IMR-90 (cell line): ENCODE measurements at regions not wholly inside any gene's neighbourhood (a gene's known extent, or its start where the extent isn't known, plus 50 kb on each side); places are given as distances from the start of the nearest gene placed in this dataset.

Experiments
- ATAC-seq: fragments of 200-7000 bp; cut with Tn5 transposase; 2 replicates; pipeline ENCODE4 v1.9.1; 2020; ENCODE audit warnings: low read depth, mild to moderate bottlenecking, moderate library complexity
- BruUV-seq: library from RNA; stranded (reverse); fragments of 400-500 nt; replicated peaks from 2 replicates; lab custom pipeline; 2021; lab: Mats Ljungman, UMichigan
- CTCF ChIA-PET: fragments of 300-600 bp; formaldehyde crosslinking; extraction: SDS; loops from one replicate; lab custom pipeline; 2021; ENCODE audit warnings: antibody characterized with exemption; lab: Yijun Ruan, JAX
- POLR2A ChIA-PET: fragments of 300-600 bp; sonication (Branson Sonifier 250); formaldehyde crosslinking; loops from one replicate; lab custom pipeline; 2022; ENCODE audit warnings: antibody characterized with exemption; ENCODE audit not compliant: unreplicated experiment; lab: Charles Lee
- DNase-seq: peaks from one replicate; pipeline ENCODE4 v3.0.0; 2013
- H2AFZ ChIP-seq: replicated peaks from 2 replicates; pipeline ENCODE3; 2013; ENCODE audit warnings: low read length, mild to moderate bottlenecking; ENCODE audit not compliant: poor library complexity
- H2AK5ac ChIP-seq: 2 replicates; pipeline ENCODE4 v1.6.1; 2013; ENCODE audit warnings: low read depth, low read length, inconsistent platforms
- H2AK9ac ChIP-seq: replicated peaks from 2 replicates; pipeline ENCODE3; 2013; ENCODE audit warnings: mild to moderate bottlenecking, low read depth, low read length, moderate library complexity; ENCODE audit not compliant: poor library complexity
- H2BK120ac ChIP-seq: 2 replicates; pipeline ENCODE4 v1.6.1; 2013; ENCODE audit warnings: low read depth, low read length, inconsistent platforms
- H2BK15ac ChIP-seq: 3 replicates; pipeline ENCODE4 v1.6.1; 2013; ENCODE audit warnings: low read depth, low read length, inconsistent platforms
- H2BK20ac ChIP-seq: 2 replicates; pipeline ENCODE4 v1.6.1; 2013; ENCODE audit warnings: low read depth, mild to moderate bottlenecking, inconsistent platforms, low read length, moderate library complexity
- H2BK5ac ChIP-seq: 2 replicates; pipeline ENCODE4 v1.6.1; 2013; ENCODE audit warnings: mild to moderate bottlenecking, low read depth, low read length, inconsistent platforms; ENCODE audit not compliant: poor library complexity, severe bottlenecking
- H3K14ac ChIP-seq: replicated peaks from 2 replicates; pipeline ENCODE4 v1.6.1; 2013; ENCODE audit warnings: low read depth, low read length, inconsistent platforms
- H3K18ac ChIP-seq: 2 replicates; pipeline ENCODE4 v1.6.1; 2013; ENCODE audit warnings: low read depth, low read length, control low read depth
- H3K23ac ChIP-seq: 2 replicates; pipeline ENCODE4 v1.6.1; 2013; ENCODE audit warnings: low read depth, low read length, inconsistent platforms
- H3K27ac ChIP-seq: 2 replicates; pipeline ENCODE4 v1.5.1; 2013; ENCODE audit warnings: mild to moderate bottlenecking, control low read depth, low read length; ENCODE audit not compliant: insufficient read depth
- H3K27me3 ChIP-seq: 2 replicates; pipeline ENCODE4 v1.6.1; 2013; ENCODE audit warnings: low read length; ENCODE audit not compliant: control insufficient read depth, insufficient read depth
- H3K36me3 ChIP-seq: 2 replicates; pipeline ENCODE4 v1.6.1; 2013; ENCODE audit warnings: low read length, mixed read lengths; ENCODE audit not compliant: control insufficient read depth, insufficient read depth
- H3K4ac ChIP-seq: 2 replicates; pipeline ENCODE4 v1.6.1; 2013; ENCODE audit warnings: low read depth, low read length, inconsistent platforms
- H3K4me1 ChIP-seq: 2 replicates; pipeline ENCODE4 v1.6.1; 2013; ENCODE audit warnings: low read length, mixed read lengths; ENCODE audit not compliant: control insufficient read depth, insufficient read depth
- H3K4me2 ChIP-seq: 2 replicates; pipeline ENCODE4 v1.6.1; 2013; ENCODE audit warnings: low read depth, mild to moderate bottlenecking, control low read depth, low read length, moderate library complexity
- H3K4me3 ChIP-seq: 2 replicates; pipeline ENCODE4 v1.5.1; 2013; ENCODE audit warnings: low read depth, mild to moderate bottlenecking, control low read depth, low read length, moderate library complexity; ENCODE audit not compliant: insufficient read depth
- H3K56ac ChIP-seq: 2 replicates; pipeline ENCODE4 v1.6.1; 2013; ENCODE audit warnings: low read length, inconsistent platforms; ENCODE audit not compliant: insufficient read depth; ENCODE audit errors: extremely low read depth
- H3K79me1 ChIP-seq, 2 experiments: 2 replicates each; pipeline ENCODE4 v1.6.1; 2013; ENCODE audit warnings: low read length in 2 of 2, inconsistent platforms in 1 of 2, low read depth in 1 of 2
- H3K9ac ChIP-seq: 2 replicates; pipeline ENCODE4 v1.6.1; 2013; ENCODE audit warnings: low read depth, low read length, control low read depth
- H3K9me1 ChIP-seq: 2 replicates; pipeline ENCODE4 v1.6.1; 2013; ENCODE audit warnings: low read length, inconsistent platforms; ENCODE audit not compliant: insufficient read depth
- H3K9me3 ChIP-seq: 2 replicates; pipeline ENCODE4 v1.6.1; 2013; ENCODE audit warnings: low read length; ENCODE audit not compliant: control insufficient read depth, insufficient read depth
- H4K20me1 ChIP-seq: 2 replicates; pipeline ENCODE4 v1.6.1; 2013; ENCODE audit warnings: low read length, inconsistent platforms; ENCODE audit not compliant: insufficient read depth
- H4K5ac ChIP-seq: 2 replicates; pipeline ENCODE4 v1.6.1; 2013; ENCODE audit warnings: mild to moderate bottlenecking, low read depth, low read length, control low read depth
- H4K8ac ChIP-seq, 2 experiments: 2 replicates each; pipeline ENCODE4 v1.6.1; 2013; ENCODE audit warnings: low read depth in 2 of 2, low read length in 2 of 2, control low read depth in 1 of 2, inconsistent platforms in 1 of 2
- H4K91ac ChIP-seq: 2 replicates; pipeline ENCODE4 v1.6.1; 2013; ENCODE audit warnings: low read depth, low read length, inconsistent platforms; ENCODE audit not compliant: insufficient read depth
- BHLHE40 ChIP-seq: fragments of 150-350 bp; IDR thresholded peaks from 2 replicates; pipeline ENCODE4 v1.6.1; 2016; ENCODE audit warnings: mild to moderate bottlenecking, low read depth, low read length
- FOS ChIP-seq: fragments of 150-350 bp; IDR thresholded peaks from 2 replicates; pipeline ENCODE4 v1.6.1; 2016; ENCODE audit warnings: low read depth, low read length
- MAFK ChIP-seq: IDR thresholded peaks from 2 replicates; pipeline ENCODE4 v1.6.1; 2012; ENCODE audit warnings: low read depth, low read length, improper control_type of control experiment
- NFE2L2 ChIP-seq: fragments of 150-350 bp; IDR thresholded peaks from 2 replicates; pipeline ENCODE4 v1.6.1; 2016; ENCODE audit warnings: low read depth, mild to moderate bottlenecking, low read length
- POLR2A ChIP-seq: IDR thresholded peaks from 2 replicates; pipeline ENCODE4 v1.6.1; 2012; ENCODE audit warnings: mild to moderate bottlenecking, low read depth, low read length
- RAD21 ChIP-seq: IDR thresholded peaks from 2 replicates; pipeline ENCODE4 v1.6.1; 2012; ENCODE audit warnings: low read length, improper control_type of control experiment
- RCOR1 ChIP-seq: IDR thresholded peaks from 2 replicates; pipeline ENCODE4 v1.6.1; 2012; ENCODE audit warnings: mild to moderate bottlenecking, low read length, improper control_type of control experiment; ENCODE audit not compliant: insufficient replicate concordance
- whole genome bisulfite sequencing, 2 experiments: methylation state at CpG; one replicate each; pipeline versions ENCODE4 v1.1.5 to v1.1.7; 2013; ENCODE audit warnings: missing lambda C conversion rate in 2 of 2; ENCODE audit not compliant: insufficient read length in 1 of 2; ENCODE audit errors: extremely low coverage in 2 of 2; 5-methylcytosine and 5-hydroxymethylcytosine counted together
- dilution Hi-C: fragments of 300-500 bp; cut with HindIII; formaldehyde crosslinking; loops from one replicate; pipeline ENCODE4 v1.14.3; 2018; ENCODE audit warnings: low sequenced_read_pairs; ENCODE audit not compliant: unreplicated experiment
- in situ Hi-C: fragments of 300-500 bp; cut with MboI; formaldehyde crosslinking; loops from 3 replicates; pipeline ENCODE4 v1.14.3; 2019; ENCODE audit warnings: low sequenced_read_pairs, inconsistent platforms, mixed read lengths
- intact Hi-C: fragments of 100-400 bp; cut with micrococcal nuclease; formaldehyde crosslinking; loops from 2 replicates; pipeline ENCODE4 v1.10.0; 2022
- TF ChIP-seq, protein P1 (sequence below): fragments of 150-350 bp; IDR thresholded peaks from 2 replicates; pipeline ENCODE4 v1.6.1; 2017; ENCODE audit warnings: mild to moderate bottlenecking, antibody characterized with exemption, low read length, low read depth
- TF ChIP-seq, protein P2 (sequence below): conservative IDR thresholded peaks from 2 replicates; pipeline ENCODE4 v1.5.1; 2012; ENCODE audit warnings: mild to moderate bottlenecking, low read depth, low read length, improper control_type of control experiment

GRCh38 chr6:65955034-65955433 is 248.0 kb upstream of the EYS start:
- Histone ChIP-seq H2AFZ (no peak overlapping the region), H4K8ac (no peak overlapping the region), H3K18ac (no peak overlapping the region), H3K4me3 (no peak overlapping the region), H3K9me3 (no peaks in the 10 kb centered on the region), H4K91ac (no peak overlapping the region), H3K36me3 (no peaks in the 10 kb centered on the region), H3K27ac (no peak overlapping the region), H2AK5ac (no peak overlapping the region), H3K9me1 (no peaks in the 10 kb centered on the region), H2AK9ac (no peak overlapping the region), H4K20me1 (no peaks in the 10 kb centered on the region), H2BK20ac (no peak overlapping the region), H3K56ac (no peak overlapping the region), H2BK120ac (no peak overlapping the region), H3K14ac (no peak overlapping the region), H3K23ac (no peak overlapping the region), H3K4ac (no peak overlapping the region), H3K9ac (no peak overlapping the region), H3K79me1 (no peaks in the 10 kb centered on the region), H3K4me2 (no peak overlapping the region), H3K27me3 (no peaks in the 10 kb centered on the region), H3K4me1 (no peaks in the 10 kb centered on the region), H4K5ac (no peak overlapping the region), H2BK5ac (no peak overlapping the region), H2BK15ac (no peak overlapping the region)
- TF ChIP-seq BHLHE40 = no peak
- no peak for TF ChIP-seq RCOR1
- TF ChIP-seq RAD21 = no peak
- TF ChIP-seq POLR2A = no peak
- TF ChIP-seq, protein P1, sequence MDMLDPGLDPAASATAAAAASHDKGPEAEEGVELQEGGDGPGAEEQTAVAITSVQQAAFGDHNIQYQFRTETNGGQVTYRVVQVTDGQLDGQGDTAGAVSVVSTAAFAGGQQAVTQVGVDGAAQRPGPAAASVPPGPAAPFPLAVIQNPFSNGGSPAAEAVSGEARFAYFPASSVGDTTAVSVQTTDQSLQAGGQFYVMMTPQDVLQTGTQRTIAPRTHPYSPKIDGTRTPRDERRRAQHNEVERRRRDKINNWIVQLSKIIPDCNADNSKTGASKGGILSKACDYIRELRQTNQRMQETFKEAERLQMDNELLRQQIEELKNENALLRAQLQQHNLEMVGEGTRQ = no peak
- TF ChIP-seq FOS = no peak
- no peak for TF ChIP-seq NFE2L2
- TF ChIP-seq, protein P2, sequence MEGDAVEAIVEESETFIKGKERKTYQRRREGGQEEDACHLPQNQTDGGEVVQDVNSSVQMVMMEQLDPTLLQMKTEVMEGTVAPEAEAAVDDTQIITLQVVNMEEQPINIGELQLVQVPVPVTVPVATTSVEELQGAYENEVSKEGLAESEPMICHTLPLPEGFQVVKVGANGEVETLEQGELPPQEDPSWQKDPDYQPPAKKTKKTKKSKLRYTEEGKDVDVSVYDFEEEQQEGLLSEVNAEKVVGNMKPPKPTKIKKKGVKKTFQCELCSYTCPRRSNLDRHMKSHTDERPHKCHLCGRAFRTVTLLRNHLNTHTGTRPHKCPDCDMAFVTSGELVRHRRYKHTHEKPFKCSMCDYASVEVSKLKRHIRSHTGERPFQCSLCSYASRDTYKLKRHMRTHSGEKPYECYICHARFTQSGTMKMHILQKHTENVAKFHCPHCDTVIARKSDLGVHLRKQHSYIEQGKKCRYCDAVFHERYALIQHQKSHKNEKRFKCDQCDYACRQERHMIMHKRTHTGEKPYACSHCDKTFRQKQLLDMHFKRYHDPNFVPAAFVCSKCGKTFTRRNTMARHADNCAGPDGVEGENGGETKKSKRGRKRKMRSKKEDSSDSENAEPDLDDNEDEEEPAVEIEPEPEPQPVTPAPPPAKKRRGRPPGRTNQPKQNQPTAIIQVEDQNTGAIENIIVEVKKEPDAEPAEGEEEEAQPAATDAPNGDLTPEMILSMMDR = no peak
- no peak for TF ChIP-seq MAFK
- DNase-seq = no peak
- CTCF ChIA-PET = no interaction called here
- WGBS, 2 experiments = no CpG with 5 or more reads among the region's 3 CpGs
- no peak for ATAC-seq
- BruUV-seq = no TSS peak
- POLR2A ChIA-PET = no interaction called here
- dilution Hi-C loops = no loop called here
- in situ Hi-C loops = no loop called here
- intact Hi-C loops = no loop called here
